Type B pancreatic cell (in vitro differentiated cells): ENCODE measurements at regions not wholly inside any gene's neighbourhood (a gene's known extent, or its start where the extent isn't known, plus 50 kb on each side); places are given as distances from the start of the nearest gene placed in this dataset.

ENCODE experiments used
- DNase-seq: peaks from one replicate; pipeline ENCODE4 v3.0.0; 2021; ENCODE audit warnings: mixed read lengths; ENCODE audit not compliant: unreplicated experiment; ENCODE audit errors: extremely low spot score
- H3K27ac Mint-ChIP-seq: 2 replicates; pipeline ENCODE4 v1.8.0; 2021; ENCODE audit warnings: mild to moderate bottlenecking, mixed read lengths
- H3K27me3 Mint-ChIP-seq: 2 replicates; pipeline ENCODE4 v1.8.0; 2021; ENCODE audit warnings: mixed read lengths
- H3K36me3 Mint-ChIP-seq: 2 replicates; pipeline ENCODE4 v1.8.0; 2021; ENCODE audit warnings: mixed read lengths
- H3K4me1 Mint-ChIP-seq: one replicate; pipeline ENCODE4 v1.8.0; 2021; ENCODE audit warnings: mixed read lengths; ENCODE audit not compliant: unreplicated experiment
- H3K4me3 Mint-ChIP-seq: 2 replicates; pipeline ENCODE4 v1.8.0; 2021; ENCODE audit warnings: mild to moderate bottlenecking, mixed read lengths
- H3K9me3 Mint-ChIP-seq: 2 replicates; pipeline ENCODE4 v1.8.0; 2021; ENCODE audit warnings: mixed read lengths
- CTCF ChIP-seq: fragments of 200-600 bp; sonication (generic); conservative IDR thresholded peaks from 2 replicates; pipeline ENCODE4 v1.5.0; 2021; ENCODE audit warnings: antibody characterized with exemption, mild to moderate bottlenecking

- Mint-ChIP-seq H3K27me3 (peaks cover 7% of the 10 kb centered on the region), H3K9me3 (peaks cover 11% of the 10 kb centered on the region), H3K4me1 (peaks cover 7% of the 10 kb centered on the region), H3K27ac (no peak overlapping the region), H3K4me3 (no peak overlapping the region), H3K36me3 (no peaks in the 10 kb centered on the region)
- no peak for DNase-seq
- no peak for TF ChIP-seq CTCF
Measured at GRCh38 chr5:153122403-153122802, 368.1 kb upstream of the GRIA1 start.

GRCh38 chr5:153130296-153130695 is 360.2 kb upstream of the GRIA1 start:
- DNase-seq = no peak
- Mint-ChIP-seq H3K27ac (no peak overlapping the region), H3K9me3 (no peaks in the 10 kb centered on the region), H3K27me3 (no peaks in the 10 kb centered on the region), H3K4me3 (no peak overlapping the region), H3K4me1 (no peaks in the 10 kb centered on the region), H3K36me3 (no peaks in the 10 kb centered on the region)
- no peak for TF ChIP-seq CTCF

- no peak overlapping the region for H3K4me3 Mint-ChIP-seq
- no peaks in the 10 kb centered on the region for H3K4me1 Mint-ChIP-seq
- H3K27me3 Mint-ChIP-seq = peaks cover 5% of the 10 kb centered on the region
- no peaks in the 10 kb centered on the region for H3K36me3 Mint-ChIP-seq
- DNase-seq = no peak
- H3K27ac Mint-ChIP-seq = no peak overlapping the region
- no peaks in the 10 kb centered on the region for H3K9me3 Mint-ChIP-seq
- TF ChIP-seq CTCF = no peak
Measured at GRCh38 chr5:153135411-153135810, 355.1 kb upstream of the GRIA1 start.

- Mint-ChIP-seq H3K9me3 (no peaks in the 10 kb centered on the region), H3K4me1 (no peaks in the 10 kb centered on the region), H3K27ac (no peak overlapping the region), H3K4me3 (no peak overlapping the region), H3K36me3 (no peaks in the 10 kb centered on the region), H3K27me3 (peaks cover 5% of the 10 kb centered on the region)
- DNase-seq = no peak
- TF ChIP-seq CTCF = no peak
Measured at GRCh38 chr5:153136910-153137614, 353.4 kb upstream of the GRIA1 start.

- peak overlapping the region; percentile 46 for H3K4me3 Mint-ChIP-seq
- peaks cover 16% of the 10 kb centered on the region for H3K27me3 Mint-ChIP-seq
- H3K4me1 Mint-ChIP-seq = no peaks in the 10 kb centered on the region
- H3K36me3 Mint-ChIP-seq = no peaks in the 10 kb centered on the region
- peak; percentile 81 for TF ChIP-seq CTCF
- H3K9me3 Mint-ChIP-seq = no peaks in the 10 kb centered on the region
- DNase-seq = no peak
- H3K27ac Mint-ChIP-seq = no peak overlapping the region
Measured at GRCh38 chr5:153147891-153148623, 342.4 kb upstream of the GRIA1 start.
